NCI-H2196 (cell line): ENCODE measurements at regions not wholly inside any gene's neighbourhood (a gene's known extent, or its start where the extent isn't known, plus 50 kb on each side); places are given as distances from the start of the nearest gene placed in this dataset.
A peak's percentile ranks its signal among the peaks of the same experiment; 100 is the strongest.
"Not testable (repeated sequence)": the region's sequence is repeated elsewhere in the genome, so short reads cannot be mapped to it uniquely, and the experiment has no call there.

ENCODE experiments used
- DNase-seq: peaks from one replicate; lab custom pipeline; 2025; ENCODE audit not compliant: unreplicated experiment; lab: John Stamatoyannopoulos, UW

- no peak for DNase-seq
Observed at GRCh38 chr17:16888413-16889087, 83.4 kb downstream of the TNFRSF13B start.

DNA sequence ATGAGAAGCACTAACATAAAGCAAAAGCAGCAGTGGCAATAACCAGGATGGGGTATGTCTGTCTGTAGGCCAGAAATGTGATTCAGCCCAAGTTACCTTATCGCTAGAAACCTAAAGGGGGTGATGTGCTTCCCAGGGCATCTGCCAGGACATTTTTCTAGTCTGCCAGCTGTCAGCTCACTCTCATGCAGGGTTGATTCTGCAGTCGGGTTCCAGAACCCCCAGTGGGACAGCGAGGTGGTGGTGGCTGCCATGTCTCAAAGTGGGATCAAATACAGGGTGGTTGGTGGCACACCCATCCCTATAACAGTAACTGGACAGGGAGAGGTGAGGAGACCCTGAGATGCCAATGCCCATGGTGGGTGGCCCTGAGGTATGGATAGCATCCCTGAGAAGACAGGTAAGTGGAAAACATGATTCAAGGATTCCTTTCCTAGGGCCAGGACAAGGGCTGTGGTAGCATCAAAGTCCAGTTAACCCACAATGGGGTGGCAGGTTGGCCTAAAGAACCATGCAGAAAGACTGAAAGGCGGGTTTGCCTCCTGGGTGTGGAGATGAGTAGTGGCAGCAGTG lies 84.3 kb downstream of the TNFRSF13B start:
- DNase-seq, result no peak

GRCh38 chr17:16886655-16887322 lies 85.1 kb downstream of the TNFRSF13B start:
- DNase-seq, result no peak

- not testable (repeated sequence) for DNase-seq
Observed at GRCh38 chr17:16885204-16885603, 86.7 kb downstream of the TNFRSF13B start.

GRCh38 chr17:16882926-16883265 lies 89.0 kb downstream of the TNFRSF13B start:
- DNase-seq, result not testable (repeated sequence)

- no peak for DNase-seq
Observed at GRCh38 chr17:16882243-16882925, 89.5 kb downstream of the TNFRSF13B start.

- no peak for DNase-seq
Observed at GRCh38 chr17:16881239-16881924, 90.5 kb downstream of the TNFRSF13B start.

DNA sequence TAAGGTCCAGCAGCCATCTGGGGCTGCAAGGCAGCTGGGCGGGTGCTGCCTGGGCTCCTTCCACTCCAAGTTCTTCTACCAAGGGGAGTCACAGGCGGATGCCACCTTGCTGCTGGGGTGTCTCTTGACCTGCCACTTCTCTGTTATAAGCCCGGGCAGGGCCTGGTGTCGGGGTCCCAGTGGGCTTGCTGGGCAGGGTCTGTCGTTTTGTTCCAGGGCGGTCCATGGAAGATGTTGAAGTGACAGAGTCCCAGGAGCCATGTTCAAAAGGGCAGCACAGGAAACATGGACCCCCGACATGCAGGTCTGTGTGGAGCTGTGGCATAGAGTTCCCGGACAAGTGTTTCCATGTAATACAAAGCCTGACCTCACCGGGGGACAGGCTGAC lies 91.1 kb downstream of the TNFRSF13B start:
- DNase-seq, result no peak

- DNase-seq, result no peak
Observed at GRCh38 chr17:16880121-16880842, 91.6 kb downstream of the TNFRSF13B start.

GRCh38 chr17:16879686-16880085 lies 92.2 kb downstream of the TNFRSF13B start:
- DNase-seq, result no peak

DNA sequence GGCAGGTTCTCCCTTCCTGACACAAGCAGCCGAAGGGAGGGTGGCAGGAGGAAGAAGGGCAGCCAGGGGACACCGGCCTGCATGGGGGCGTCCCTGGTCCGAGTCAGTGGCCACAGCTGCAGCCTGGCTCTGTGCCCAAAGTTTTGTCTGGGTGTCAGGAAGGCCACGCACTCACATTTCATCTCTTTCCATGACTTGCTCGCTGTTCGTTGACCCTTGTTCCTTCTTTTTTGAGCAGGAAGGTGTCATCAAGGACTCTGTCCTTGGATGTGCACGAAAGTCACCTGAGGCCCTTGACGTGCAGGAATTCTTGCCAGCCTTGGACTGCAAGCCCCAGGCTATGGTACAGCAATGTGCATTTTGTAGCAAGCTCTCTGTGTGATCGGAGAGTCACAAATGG lies 93.3 kb downstream of the TNFRSF13B start:
- DNase-seq, result no peak

- no peak for DNase-seq
Observed at GRCh38 chr17:16878084-16878483, 93.8 kb downstream of the TNFRSF13B start.

GRCh38 chr17:16877099-16877498 lies 94.8 kb downstream of the TNFRSF13B start:
- DNase-seq, result no peak

GRCh38 chr17:16875662-16876061 lies 96.3 kb downstream of the TNFRSF13B start:
- DNase-seq, result no peak

GRCh38 chr17:16874216-16874615 lies 97.7 kb downstream of the TNFRSF13B start:
- DNase-seq, result not testable (repeated sequence)

DNA sequence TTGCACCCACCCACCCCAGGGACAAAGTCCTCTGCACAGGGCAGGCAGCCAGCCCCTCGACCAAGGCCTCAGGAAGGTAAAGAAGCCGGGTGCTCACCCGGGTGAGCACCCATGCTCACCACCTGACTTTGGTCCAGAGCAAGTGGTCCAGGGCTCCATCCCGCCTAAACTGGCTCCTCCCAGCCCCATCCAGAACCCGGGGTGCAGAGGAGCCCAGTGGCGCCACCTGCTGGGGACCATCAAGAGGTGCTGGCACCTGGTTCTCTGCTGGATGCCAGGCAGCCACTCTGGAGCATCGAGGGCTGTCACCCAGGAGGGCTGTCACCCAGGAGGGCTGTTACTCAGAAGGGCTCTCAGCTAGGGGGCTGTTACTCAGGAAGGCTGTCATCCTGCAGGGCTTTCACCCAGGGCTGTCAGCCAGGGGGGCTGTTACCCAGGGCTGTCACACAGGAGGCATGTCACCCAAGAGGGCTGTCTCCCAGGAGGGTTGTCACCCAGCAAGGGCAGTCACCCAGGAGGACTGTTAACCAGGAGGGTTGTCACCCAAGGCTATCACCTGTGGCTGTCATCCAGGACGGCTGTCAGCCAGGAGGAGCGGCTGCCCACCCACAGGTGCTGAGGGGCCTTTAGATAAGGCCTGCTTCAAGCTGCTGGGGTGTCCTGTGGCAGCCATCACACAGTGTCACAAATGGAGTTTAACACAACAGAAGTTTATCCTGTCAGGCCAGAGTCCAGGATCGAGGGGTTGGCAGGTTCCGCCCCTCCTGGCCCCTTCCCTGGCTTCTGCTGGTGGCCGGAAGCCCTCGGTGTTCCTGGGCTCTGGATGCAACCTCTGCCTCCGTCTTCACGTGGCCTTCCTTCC lies 98.5 kb downstream of the TNFRSF13B start:
- peak; percentile 18 for DNase-seq

- DNase-seq, result no peak
Observed at GRCh38 chr17:16872351-16873173, 99.4 kb downstream of the TNFRSF13B start.

DNA sequence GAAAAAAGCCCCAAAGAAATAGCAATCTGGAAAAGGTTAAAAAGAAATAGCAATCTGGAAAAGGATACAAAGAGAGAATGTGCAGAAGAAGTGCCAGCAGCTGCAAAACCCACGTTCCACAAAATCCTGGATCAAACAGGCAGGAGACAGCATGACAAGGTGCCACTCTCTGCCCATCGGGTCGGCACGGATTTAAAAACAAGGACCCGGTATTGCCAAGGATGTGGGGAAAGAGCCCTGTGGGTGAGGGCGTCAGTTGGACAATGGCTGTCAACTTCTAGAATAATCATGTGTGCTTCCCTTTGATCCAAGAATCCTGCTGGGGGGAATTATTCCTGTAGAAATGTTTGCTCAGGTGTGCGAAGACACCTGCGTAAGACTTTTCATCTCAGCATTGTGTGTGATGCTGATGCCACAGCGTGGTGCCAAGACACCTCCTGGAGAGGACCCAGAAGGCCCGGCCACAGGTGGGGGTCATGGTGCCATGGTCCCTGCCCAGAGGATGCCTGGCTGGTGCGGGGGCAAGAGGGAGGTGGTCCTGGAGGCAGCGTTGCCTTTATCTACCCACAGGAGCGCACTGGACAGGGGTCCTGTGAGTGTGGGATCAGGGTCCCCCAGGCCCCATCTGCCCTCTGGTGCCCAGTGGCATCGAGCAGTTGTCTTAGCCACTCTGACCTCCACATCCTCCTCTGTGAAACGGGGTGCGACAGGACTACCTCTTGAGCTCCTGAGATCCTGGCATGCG lies 100.3 kb downstream of the TNFRSF13B start:
- not testable (repeated sequence) for DNase-seq
